ENCODE measurements at regions not wholly inside any gene's neighbourhood (a gene's known extent, or its start where the extent isn't known, plus 50 kb on each side); places are given as distances from the start of the nearest gene placed in this dataset.
"Not testable (repeated sequence)": the region's sequence is repeated elsewhere in the genome, so short reads cannot be mapped to it uniquely, and the experiment has no call there.

DNA sequence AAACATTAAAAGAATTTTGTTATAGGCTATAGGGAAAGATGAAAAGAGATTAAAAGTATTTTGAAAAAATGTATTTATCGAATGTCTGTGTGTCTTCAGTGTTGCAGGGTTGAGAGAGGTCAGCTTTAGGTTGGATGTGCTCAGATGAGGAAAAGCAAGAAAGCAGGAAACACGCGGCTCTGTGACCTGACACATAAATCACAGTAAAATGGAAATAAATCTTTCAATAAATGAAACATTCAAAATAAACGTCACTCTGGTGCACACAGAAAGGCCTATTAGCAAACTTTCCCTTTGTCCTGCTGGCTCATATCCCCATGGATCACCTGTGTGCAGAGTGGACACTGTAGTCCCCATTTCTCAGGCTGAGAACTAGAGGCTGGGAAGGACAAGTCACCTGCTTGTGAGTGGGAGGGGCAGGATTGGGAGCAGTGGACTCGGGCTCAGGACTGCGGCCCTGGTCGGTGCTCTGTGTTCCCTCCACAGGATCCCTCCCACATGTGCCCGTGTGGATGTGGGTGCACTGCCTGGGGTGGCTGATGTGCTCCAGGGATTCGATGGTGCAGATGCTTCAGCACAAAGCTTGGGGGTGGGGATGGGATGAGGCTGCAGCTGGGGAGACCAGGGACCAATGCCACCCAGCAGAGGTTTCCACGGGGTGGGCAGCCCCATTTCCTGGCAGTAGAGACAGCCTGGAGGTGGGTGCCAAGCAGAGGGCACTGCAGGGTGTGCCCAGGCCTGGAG, 96.0 kb upstream of the IGLL5 start:
- H3K36me3 Mint-ChIP-seq (ENCODE audit: insufficient read depth in 1 of 3, low read depth in 3 of 3) = no peaks in the 10 kb centered on the region
- H2BK120ac ChIP-seq (ENCODE audit: low read depth, low read length, poor library complexity, severe bottlenecking) = no peak overlapping the region
- H2AK5ac ChIP-seq (ENCODE audit: insufficient read length, low read length) = no peak overlapping the region
- no peaks in the 10 kb centered on the region for H3K9me3 Mint-ChIP-seq
- no peak overlapping the region for H3K23ac ChIP-seq (ENCODE audit: insufficient read length, low read depth, low read length)
- no peaks in the 10 kb centered on the region for H3K23me2 ChIP-seq (ENCODE audit: insufficient read length, low read depth, low read length, poor library complexity, severe bottlenecking)
- peaks cover 97% of the 10 kb centered on the region for H3K27me3 Mint-ChIP-seq (ENCODE audit: low read depth)
- no peak overlapping the region for H3K9ac ChIP-seq (ENCODE audit: extremely low read depth, insufficient read length, low read length)
- 0 out of 4 replicates have a peak, but pooled peaks cover 0 to 2% of the 10 kb centered on the region in 2 experiments for H3K4me1 Mint-ChIP-seq
- no peak overlapping the region for H3K14ac ChIP-seq (ENCODE audit: insufficient read depth, low read length)
- no peak overlapping the region for H4K5ac ChIP-seq (ENCODE audit: insufficient read length, low read depth, low read length)
- no peak overlapping the region for H4K91ac ChIP-seq (ENCODE audit: insufficient read length, low read depth, low read length)
- H4K8ac ChIP-seq (replicated peaks; ENCODE audit: insufficient read length, low read depth, low read length) = no peak overlapping the region
- H3T11ph ChIP-seq (ENCODE audit: low read length) = no peak overlapping the region
- TF ChIP-seq, protein P1, sequence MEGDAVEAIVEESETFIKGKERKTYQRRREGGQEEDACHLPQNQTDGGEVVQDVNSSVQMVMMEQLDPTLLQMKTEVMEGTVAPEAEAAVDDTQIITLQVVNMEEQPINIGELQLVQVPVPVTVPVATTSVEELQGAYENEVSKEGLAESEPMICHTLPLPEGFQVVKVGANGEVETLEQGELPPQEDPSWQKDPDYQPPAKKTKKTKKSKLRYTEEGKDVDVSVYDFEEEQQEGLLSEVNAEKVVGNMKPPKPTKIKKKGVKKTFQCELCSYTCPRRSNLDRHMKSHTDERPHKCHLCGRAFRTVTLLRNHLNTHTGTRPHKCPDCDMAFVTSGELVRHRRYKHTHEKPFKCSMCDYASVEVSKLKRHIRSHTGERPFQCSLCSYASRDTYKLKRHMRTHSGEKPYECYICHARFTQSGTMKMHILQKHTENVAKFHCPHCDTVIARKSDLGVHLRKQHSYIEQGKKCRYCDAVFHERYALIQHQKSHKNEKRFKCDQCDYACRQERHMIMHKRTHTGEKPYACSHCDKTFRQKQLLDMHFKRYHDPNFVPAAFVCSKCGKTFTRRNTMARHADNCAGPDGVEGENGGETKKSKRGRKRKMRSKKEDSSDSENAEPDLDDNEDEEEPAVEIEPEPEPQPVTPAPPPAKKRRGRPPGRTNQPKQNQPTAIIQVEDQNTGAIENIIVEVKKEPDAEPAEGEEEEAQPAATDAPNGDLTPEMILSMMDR (conservative IDR thresholded peaks at IDR 0.05) = no peak
- no peaks in the 10 kb centered on the region for H3K79me1 ChIP-seq (ENCODE audit: insufficient read depth, low read depth, low read length, poor library complexity, severe bottlenecking)
- no peak overlapping the region for H3K18ac ChIP-seq (ENCODE audit: insufficient read length, low read depth, low read length)
- H4K20me1 ChIP-seq (ENCODE audit: control insufficient read depth, insufficient read depth, insufficient read length) = no peaks in the 10 kb centered on the region
- H3K56ac ChIP-seq (ENCODE audit: insufficient read length, low read depth, low read length) = no peak overlapping the region
- no peak overlapping the region for H2BK12ac ChIP-seq (ENCODE audit: insufficient read length, low read depth, low read length)
- no peaks in the 10 kb centered on the region for H3K79me2 ChIP-seq (ENCODE audit: insufficient read depth, low read length)
- H3K4me2 ChIP-seq (ENCODE audit: insufficient read depth, insufficient read length, low read length) = no peak overlapping the region
- H3K27me3 ChIP-seq (ENCODE audit: insufficient read depth, low read length) = peaks cover 5% of the 10 kb centered on the region; the same call in 1 of the 2 replicates
- no peak overlapping the region for H2BK15ac ChIP-seq (ENCODE audit: low read depth, low read length)
- no peak overlapping the region for H3K4me3 Mint-ChIP-seq
- H2AFZ ChIP-seq (ENCODE audit: low read length) = no peak overlapping the region
- no peaks in the 10 kb centered on the region for H3K9me3 ChIP-seq (ENCODE audit: control insufficient read depth, low read depth, low read length)
- no peak overlapping the region for H3K27ac ChIP-seq (ENCODE audit: insufficient read length, low read depth, low read length)
- no peak for DNase-seq
- no peaks in the 10 kb centered on the region for H3K4me1 ChIP-seq (ENCODE audit: insufficient read depth, low read length)
- no peak overlapping the region for H2BK20ac ChIP-seq (ENCODE audit: low read depth, low read length, poor library complexity, severe bottlenecking)
- 100% methylated on average over 1 of the region's 10 CpGs for WGBS (ENCODE audit: extremely low coverage, insufficient read length, low lambda C conversion rate)
- H2BK5ac ChIP-seq (ENCODE audit: insufficient read length, low read length) = no peak overlapping the region
- H3K27ac Mint-ChIP-seq = no peak overlapping the region
- no peak overlapping the region for H3K4ac ChIP-seq (ENCODE audit: low read depth, low read length)

DNA sequence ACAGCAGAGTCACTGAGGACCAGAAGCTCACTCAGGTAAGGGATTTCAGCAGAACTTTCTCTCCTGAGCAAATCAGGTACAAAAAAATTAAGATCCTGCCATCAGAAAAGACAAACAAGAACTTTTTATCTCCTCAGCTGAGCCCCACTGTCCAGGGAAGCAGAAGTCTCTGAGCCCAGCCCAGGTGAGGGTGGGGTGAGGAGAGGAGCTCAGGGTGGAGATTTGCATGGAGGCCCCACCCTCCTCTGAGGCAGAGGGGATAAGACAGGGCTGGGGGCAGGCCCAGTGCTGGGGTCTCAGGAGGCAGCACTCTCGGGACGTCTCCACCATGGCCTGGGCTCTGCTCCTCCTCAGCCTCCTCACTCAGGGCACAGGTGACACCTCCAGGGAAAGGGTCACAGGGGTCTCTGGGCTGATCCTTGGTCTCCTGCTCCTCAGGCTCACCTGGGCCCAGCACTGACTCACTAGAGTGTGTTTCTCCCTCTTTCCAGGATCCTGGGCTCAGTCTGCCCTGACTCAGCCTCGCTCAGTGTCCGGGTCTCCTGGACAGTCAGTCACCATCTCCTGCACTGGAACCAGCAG, 95.3 kb upstream of the IGLL5 start:
- H3K9me3 ChIP-seq (ENCODE audit: control insufficient read depth, low read depth, low read length); DNase-seq; H3K9me3 Mint-ChIP-seq; H4K91ac ChIP-seq (ENCODE audit: insufficient read length, low read depth, low read length); H3K79me1 ChIP-seq (ENCODE audit: insufficient read depth, low read depth, low read length, poor library complexity, severe bottlenecking); H4K8ac ChIP-seq (replicated peaks; ENCODE audit: insufficient read length, low read depth, low read length); H3K27ac Mint-ChIP-seq; H3K4me3 Mint-ChIP-seq; H3K4ac ChIP-seq (ENCODE audit: low read depth, low read length); H2BK15ac ChIP-seq (ENCODE audit: low read depth, low read length); H3K23me2 ChIP-seq (ENCODE audit: insufficient read length, low read depth, low read length, poor library complexity, severe bottlenecking); H3K4me2 ChIP-seq (ENCODE audit: insufficient read depth, insufficient read length, low read length); H3K14ac ChIP-seq (ENCODE audit: insufficient read depth, low read length); H3K18ac ChIP-seq (ENCODE audit: insufficient read length, low read depth, low read length); H3K79me2 ChIP-seq (ENCODE audit: insufficient read depth, low read length); H3K56ac ChIP-seq (ENCODE audit: insufficient read length, low read depth, low read length); H4K20me1 ChIP-seq (ENCODE audit: control insufficient read depth, insufficient read depth, insufficient read length); H3K4me1 ChIP-seq (ENCODE audit: insufficient read depth, low read length); H3T11ph ChIP-seq (ENCODE audit: low read length); H3K27ac ChIP-seq (ENCODE audit: insufficient read length, low read depth, low read length); H3K23ac ChIP-seq (ENCODE audit: insufficient read length, low read depth, low read length); H3K27me3 ChIP-seq (ENCODE audit: insufficient read depth, low read length); H4K5ac ChIP-seq (ENCODE audit: insufficient read length, low read depth, low read length); H2AFZ ChIP-seq (ENCODE audit: low read length); H2BK120ac ChIP-seq (ENCODE audit: low read depth, low read length, poor library complexity, severe bottlenecking); H3K9ac ChIP-seq (ENCODE audit: extremely low read depth, insufficient read length, low read length); H3K4me1 Mint-ChIP-seq; H2AK5ac ChIP-seq (ENCODE audit: insufficient read length, low read length); H2BK20ac ChIP-seq (ENCODE audit: low read depth, low read length, poor library complexity, severe bottlenecking); H2BK5ac ChIP-seq (ENCODE audit: insufficient read length, low read length); H3K36me3 Mint-ChIP-seq (ENCODE audit: insufficient read depth in 1 of 3, low read depth in 3 of 3); H2BK12ac ChIP-seq (ENCODE audit: insufficient read length, low read depth, low read length): not testable (repeated sequence)
- WGBS (ENCODE audit: extremely low coverage, insufficient read length, low lambda C conversion rate) = no CpG with 5 or more reads among the region's 4 CpGs
- peaks cover 97% of the 10 kb centered on the region for H3K27me3 Mint-ChIP-seq (ENCODE audit: low read depth)
